HepG2 (cell line): ENCODE measurements at regions not wholly inside any gene's neighbourhood (a gene's known extent, or its start where the extent isn't known, plus 50 kb on each side); places are given as distances from the start of the nearest gene placed in this dataset.

Source experiments
- ATAC-seq: fragments of 200-7000 bp; cut with Tn5 transposase; 3 replicates; pipeline ENCODE4 v1.9.1; 2020; ENCODE audit warnings: mild to moderate bottlenecking, moderate library complexity
- BruUV-seq: library from RNA; stranded (reverse); fragments of 400-500 nt; replicated peaks from 2 replicates; lab custom pipeline; 2021; lab: Mats Ljungman, UMichigan
- CTCF ChIA-PET: fragments of 300-600 bp; formaldehyde crosslinking; extraction: SDS; loops from one replicate; lab custom pipeline; 2021; ENCODE audit warnings: low total read pairs, inconsistent platforms, low intra/inter-chr PET ratio; lab: Yijun Ruan, JAX
- POLR2A ChIA-PET: fragments of 350-600 bp; sonication (Branson Sonifier 250); formaldehyde crosslinking; loops from one replicate; lab custom pipeline; 2020; ENCODE audit warnings: antibody characterized with exemption, inconsistent platforms; lab: Yijun Ruan, JAX
- DNase-seq: peaks from one replicate; pipeline ENCODE4 v3.0.0-alpha.2; 2015; ENCODE audit warnings: low spot score
- FAIRE-seq: peaks from 3 replicates; lab custom pipeline; 2011; peaks lifted over from hg19 to GRCh38; lab: Jason Lieb, UNC
- H2AFZ ChIP-seq: one replicate; pipeline ENCODE4 v1.6.1; 2011; ENCODE audit warnings: low read length, inconsistent platforms
- H3K27ac ChIP-seq: fragments of 300-600 bp; 3 replicates; pipeline ENCODE4 v1.8.0; 2011; ENCODE audit warnings: mixed run types, mild to moderate bottlenecking, mixed read lengths, low read length, inconsistent platforms; ENCODE audit not compliant: insufficient read depth; ENCODE audit errors: extremely low read length
- H3K27me3 ChIP-seq, 2 experiments: fragments of 200-600 bp in 1 of 2; 2 replicates in 1 of 2; 3 replicates in 1 of 2; pipeline versions ENCODE4 v1.6.0 to v1.8.0; 2011; ENCODE audit warnings: low read length in 2 of 2, mild to moderate bottlenecking in 2 of 2, moderate library complexity in 2 of 2, inconsistent platforms in 1 of 2; ENCODE audit not compliant: insufficient read depth in 2 of 2, control insufficient read depth in 1 of 2
- H3K36me3 ChIP-seq, 2 experiments: fragments of 200-600 bp in 1 of 2; replicated peaks in 1 of 2; 2 replicates in 1 of 2; 3 replicates in 1 of 2; pipeline versions ENCODE4 v1.5.1 to v1.8.0; 2011; ENCODE audit warnings: low read length in 2 of 2, inconsistent platforms in 1 of 2; ENCODE audit not compliant: insufficient read depth in 2 of 2, control insufficient read depth in 1 of 2
- H3K4me1 ChIP-seq: 2 replicates; pipeline ENCODE4 v1.5.1; 2012; ENCODE audit warnings: low read length, inconsistent platforms; ENCODE audit not compliant: insufficient read depth
- H3K4me2 ChIP-seq: 2 replicates; pipeline ENCODE4 v1.6.0; 2011; ENCODE audit warnings: low read depth, low read length, inconsistent platforms
- H3K4me3 ChIP-seq, 3 experiments: fragments of 200-600 bp in 1 of 3; sonication (generic), shearing (Covaris generic) in 1 of 3; replicated peaks in 1 of 3; 2 replicates each; pipeline ENCODE4 v1.5.1; 2011 to 2016; ENCODE audit warnings: low read length in 3 of 3, inconsistent platforms in 2 of 3, low read depth in 2 of 3, mild to moderate bottlenecking in 2 of 3, control low read depth in 1 of 3, mixed read lengths in 1 of 3; ENCODE audit not compliant: insufficient read depth in 1 of 3
- H3K79me2 ChIP-seq: one replicate; pipeline ENCODE4 v1.6.1; 2011; ENCODE audit warnings: low read length, inconsistent platforms; ENCODE audit not compliant: insufficient read depth
- H3K9ac ChIP-seq: 2 replicates; pipeline ENCODE4 v1.6.0; 2011; ENCODE audit warnings: mild to moderate bottlenecking, low read depth, low read length, inconsistent platforms; ENCODE audit not compliant: insufficient read depth
- H3K9me3 ChIP-seq: 2 replicates; pipeline ENCODE4 v1.5.1; 2012; ENCODE audit warnings: mild to moderate bottlenecking, low read length
- H4K20me1 ChIP-seq: 2 replicates; pipeline ENCODE4 v1.6.0; 2011; ENCODE audit warnings: inconsistent platforms, mild to moderate bottlenecking, low read length, moderate library complexity; ENCODE audit not compliant: insufficient read depth
- BRD4 ChIP-seq: sonication (generic); formaldehyde crosslinking; IDR thresholded peaks from 2 replicates; pipeline ENCODE4 v1.4.0; 2020; ENCODE audit warnings: missing genetic modification reagents
- HHEX ChIP-seq: IDR thresholded peaks from 2 replicates; pipeline ENCODE4 v1.6.1; 2016; ENCODE audit warnings: control low read depth
- MLLT10 ChIP-seq: sonication (generic); formaldehyde crosslinking; IDR thresholded peaks from 2 replicates; pipeline ENCODE4 v1.4.0; 2020; ENCODE audit warnings: missing genetic modification reagents
- NPAS2 ChIP-seq: sonication (generic); formaldehyde crosslinking; IDR thresholded peaks from 2 replicates; pipeline ENCODE4 v1.8.0; 2022; ENCODE audit warnings: mild to moderate bottlenecking, missing genetic modification reagents, borderline replicate concordance
- ZBED4 ChIP-seq: sonication (generic); formaldehyde crosslinking; IDR thresholded peaks from 2 replicates; pipeline ENCODE4 v1.4.0; 2020; ENCODE audit warnings: missing genetic modification reagents, borderline replicate concordance
- ZMYM4 ChIP-seq: sonication (generic); formaldehyde crosslinking; IDR thresholded peaks from 2 replicates; pipeline ENCODE4 v1.8.1; 2023; ENCODE audit warnings: mild to moderate bottlenecking, missing genetic modification reagents
- ZNF570 ChIP-seq: sonication (generic); formaldehyde crosslinking; IDR thresholded peaks from 2 replicates; pipeline ENCODE4 v1.4.0; 2020; ENCODE audit warnings: mild to moderate bottlenecking, missing genetic modification reagents, borderline replicate concordance
- ZNF687 ChIP-seq: sonication (generic); formaldehyde crosslinking; IDR thresholded peaks from 2 replicates; pipeline ENCODE4 v1.5.1; 2020; ENCODE audit warnings: mild to moderate bottlenecking, missing genetic modification reagents, moderate library complexity
- WGBS: methylation state at CpG from one replicate; pipeline ENCODE4 v1.1.6; 2017; ENCODE audit warnings: low lambda C conversion rate; 5-methylcytosine and 5-hydroxymethylcytosine counted together
- in situ Hi-C: cut with HindIII; loops from 2 replicates; pipeline ENCODE4 v1.10.0; 2017; ENCODE audit warnings: low pct_unique_long_range_greater_than_20kb; ENCODE audit not compliant: extremely low pct_ligation_motif_present
- intact Hi-C: fragments of 100-400 bp; cut with micrococcal nuclease; formaldehyde crosslinking; loops from one replicate; pipeline ENCODE4 v1.10.0; 2022; ENCODE audit not compliant: unreplicated experiment

- no peak for TF ChIP-seq HHEX (CRISPR knock-in tag)
- no peak for TF ChIP-seq ZMYM4 (CRISPR knock-in tag)
- TF ChIP-seq MLLT10: no peak
- TF ChIP-seq ZNF570 (CRISPR knock-in tag): no peak
- TF ChIP-seq BRD4: no peak
- no peak for TF ChIP-seq ZBED4 (CRISPR knock-in tag)
- no peak for TF ChIP-seq ZNF687
- no peak for TF ChIP-seq NPAS2 (CRISPR knock-in tag)
- Histone ChIP-seq H3K4me3 (no peak overlapping the region), H3K79me2 (no peaks in the 10 kb centered on the region), H4K20me1 (no peaks in the 10 kb centered on the region), H3K9ac (no peak overlapping the region), H3K36me3 (no peaks in the 10 kb centered on the region), H3K27ac (no peak overlapping the region), H3K4me2 (no peak overlapping the region), H3K9me3 (no peaks in the 10 kb centered on the region), H3K4me1 (no peaks in the 10 kb centered on the region), H2AFZ (no peak overlapping the region), H3K27me3 (peaks cover 1 to 7% of the 10 kb centered on the region in 2 experiments; a peak in 1 of 5 replicates)
- 20% methylated on average over 7 of the region's 7 CpGs for WGBS
- DNase-seq: no peak
- ChIA-PET CTCF (no interaction called here), POLR2A (no interaction called here)
- intact Hi-C loops (no loop called here), in situ Hi-C loops (no loop called here)
- BruUV-seq: no TSS peak
- ATAC-seq: no peak
- FAIRE-seq: no peak
Measured at GRCh38 chr12:114045349-114045748, 79.2 kb upstream of the RBM19 start.
